PC-3 (cell line): ENCODE measurements at regions not wholly inside any gene's neighbourhood (a gene's known extent, or its start where the extent isn't known, plus 50 kb on each side); places are given as distances from the start of the nearest gene placed in this dataset.

Experiments
- ATAC-seq: fragments of 200-7000 bp; cut with Tn5 transposase; 2 replicates; pipeline ENCODE4 v1.9.1; 2020; ENCODE audit warnings: mild to moderate bottlenecking, moderate library complexity
- BruUV-seq: library from RNA; stranded (reverse); fragments of 400-500 nt; replicated peaks from 2 replicates; lab custom pipeline; 2021; lab: Mats Ljungman, UMichigan
- CTCF ChIA-PET: fragments of 300-600 bp; sonication (Branson Sonifier 250); formaldehyde crosslinking; loops from one replicate; lab custom pipeline; 2022; ENCODE audit warnings: antibody characterized with exemption; lab: Charles Lee
- POLR2A ChIA-PET: fragments of 300-600 bp; sonication (Branson Sonifier 250); formaldehyde crosslinking; loops from one replicate; lab custom pipeline; 2022; ENCODE audit warnings: antibody characterized with exemption; ENCODE audit not compliant: unreplicated experiment; lab: Charles Lee
- DNase-seq: peaks from one replicate; pipeline ENCODE4 v3.0.0-alpha.2; 2015
- H2AFZ ChIP-seq: fragments of 300-600 bp; sonication (generic); 2 replicates; pipeline ENCODE4 v1.6.0; 2016; ENCODE audit warnings: antibody characterized with exemption, low read length
- H3F3A ChIP-seq: fragments of 300-600 bp; sonication (generic); one replicate; pipeline ENCODE4 v1.6.0; 2017; ENCODE audit warnings: antibody characterized with exemption, low read length, control low read depth, mild to moderate bottlenecking; ENCODE audit not compliant: unreplicated experiment
- H3K27ac ChIP-seq: fragments of 300-600 bp; sonication (generic); 2 replicates; pipeline ENCODE4 v1.5.1; 2016; ENCODE audit warnings: mild to moderate bottlenecking, low read length
- H3K27me3 ChIP-seq: fragments of 300-600 bp; sonication (generic); 2 replicates; pipeline ENCODE4 v1.6.1; 2016; ENCODE audit warnings: low read length, mixed read lengths
- H3K36me3 ChIP-seq: fragments of 300-600 bp; sonication (generic); 2 replicates; pipeline ENCODE4 v1.6.1; 2016; ENCODE audit warnings: low read depth, mixed run types, low read length, mixed read lengths
- H3K4me1 ChIP-seq: fragments of 300-600 bp; sonication (generic); 2 replicates; pipeline ENCODE4 v1.5.1; 2016; ENCODE audit warnings: low read length; ENCODE audit not compliant: insufficient read depth
- H3K4me2 ChIP-seq: fragments of 300-600 bp; sonication (generic); 2 replicates; pipeline ENCODE4 v1.6.0; 2016; ENCODE audit warnings: low read length
- H3K4me3 ChIP-seq: fragments of 300-600 bp; sonication (generic); 2 replicates; pipeline ENCODE4 v1.5.1; 2016; ENCODE audit warnings: mild to moderate bottlenecking, low read length, mixed read lengths
- H3K79me2 ChIP-seq: fragments of 300-600 bp; sonication (generic); 2 replicates; pipeline ENCODE4 v1.6.1; 2017; ENCODE audit warnings: low read length, mixed read lengths
- H3K9ac ChIP-seq: fragments of 300-600 bp; sonication (generic); 2 replicates; pipeline ENCODE4 v1.6.0; 2016; ENCODE audit warnings: mild to moderate bottlenecking, low read length
- H3K9me2 ChIP-seq: fragments of 300-600 bp; sonication (generic); replicated peaks from 2 replicates; pipeline ENCODE4 v1.6.1; 2016; ENCODE audit warnings: mixed run types, low read length, mixed read lengths
- H3K9me3 ChIP-seq: fragments of 300-600 bp; sonication (generic); 2 replicates; pipeline ENCODE4 v1.6.1; 2016; ENCODE audit warnings: low read length, mixed read lengths
- H4K20me1 ChIP-seq: fragments of 300-600 bp; sonication (generic); 2 replicates; pipeline ENCODE4 v1.6.1; 2016; ENCODE audit warnings: low read length, mixed read lengths
- EZH2 ChIP-seq: fragments of 300-600 bp; sonication (generic); IDR thresholded peaks from one replicate; pipeline ENCODE4 v1.6.1; 2017; ENCODE audit warnings: antibody characterized with exemption, mild to moderate bottlenecking, low read length; ENCODE audit not compliant: unreplicated experiment
- EZH2phosphoT487 ChIP-seq: fragments of 300-600 bp; sonication (generic); IDR thresholded peaks from 2 replicates; pipeline ENCODE4 v1.6.1; 2018; ENCODE audit warnings: mild to moderate bottlenecking, antibody characterized with exemption, low read length, borderline replicate concordance
- intact Hi-C: fragments of 100-400 bp; cut with micrococcal nuclease; formaldehyde crosslinking; loops from 2 replicates; pipeline ENCODE4 v1.9.0; 2023
- TF ChIP-seq, protein P1 (sequence below): fragments of 300-600 bp; sonication (generic); conservative IDR thresholded peaks from 2 replicates; pipeline ENCODE4 v1.5.1; 2017; ENCODE audit warnings: antibody characterized with exemption, low read depth, mild to moderate bottlenecking, low read length

DNA sequence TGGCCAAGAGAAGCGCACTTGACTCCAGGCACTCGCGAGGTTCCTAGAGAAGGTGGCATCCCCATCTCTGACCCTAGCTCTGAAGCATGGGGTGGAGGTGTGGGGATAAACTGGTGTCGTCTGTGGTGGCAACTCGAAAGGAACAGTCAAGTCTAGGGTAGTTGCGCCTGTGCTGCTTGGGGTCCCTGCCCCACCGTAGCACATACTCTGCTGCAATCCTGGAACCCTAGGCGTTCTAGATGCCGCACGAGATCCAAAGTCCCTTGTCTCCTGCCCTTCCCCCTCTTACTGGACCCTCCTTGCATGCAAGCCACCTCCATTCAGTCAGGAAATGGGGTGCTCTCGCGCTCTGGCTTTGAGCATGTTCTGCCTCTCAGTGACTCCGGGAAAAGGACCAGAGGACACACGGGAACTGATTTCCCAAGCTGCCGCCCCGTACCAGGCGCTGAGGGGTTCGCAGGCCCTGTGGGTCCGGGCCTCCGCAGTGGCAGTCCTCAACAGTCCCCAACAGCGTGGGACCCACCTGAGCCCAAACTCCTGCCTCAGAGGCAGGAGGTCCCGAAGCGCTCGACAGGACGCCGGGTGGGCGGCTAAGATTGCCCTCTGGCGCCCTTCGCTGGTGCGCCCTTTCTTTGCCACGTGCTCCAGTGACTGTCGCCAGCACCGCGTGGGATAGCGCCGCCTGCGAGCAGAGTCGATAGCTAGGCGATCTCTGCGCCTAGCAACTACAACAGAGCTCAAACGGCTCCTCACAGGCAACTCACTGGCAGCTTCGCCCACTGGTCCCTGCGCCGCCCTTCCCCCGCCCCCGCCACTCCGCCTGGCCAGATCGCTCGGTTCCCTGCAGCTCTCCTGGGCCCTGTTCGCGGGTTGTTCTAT is 452.0 kb downstream of the REEP3 start:
- Histone ChIP-seq H3K27me3 (no peaks in the 10 kb centered on the region), H3K79me2 (no peaks in the 10 kb centered on the region), H4K20me1 (no peaks in the 10 kb centered on the region), H3F3A (no peaks in the 10 kb centered on the region), H3K4me2 (no peak overlapping the region), H3K36me3 (no peaks in the 10 kb centered on the region), H3K9me2 (no peaks in the 10 kb centered on the region), H3K4me1 (no peaks in the 10 kb centered on the region), H2AFZ (no peak overlapping the region), H3K9ac (no peak overlapping the region), H3K9me3 (no peaks in the 10 kb centered on the region), H3K4me3 (no peak overlapping the region), H3K27ac (no peak overlapping the region)
- BruUV-seq: no TSS peak
- ATAC-seq: no peak
- ChIA-PET POLR2A (no interaction called here), CTCF (no interaction called here)
- DNase-seq: no peak
- intact Hi-C loops: no loop called here
- TF ChIP-seq EZH2phosphoT487 (no peak), EZH2 (no peak)
- TF ChIP-seq, protein P1, sequence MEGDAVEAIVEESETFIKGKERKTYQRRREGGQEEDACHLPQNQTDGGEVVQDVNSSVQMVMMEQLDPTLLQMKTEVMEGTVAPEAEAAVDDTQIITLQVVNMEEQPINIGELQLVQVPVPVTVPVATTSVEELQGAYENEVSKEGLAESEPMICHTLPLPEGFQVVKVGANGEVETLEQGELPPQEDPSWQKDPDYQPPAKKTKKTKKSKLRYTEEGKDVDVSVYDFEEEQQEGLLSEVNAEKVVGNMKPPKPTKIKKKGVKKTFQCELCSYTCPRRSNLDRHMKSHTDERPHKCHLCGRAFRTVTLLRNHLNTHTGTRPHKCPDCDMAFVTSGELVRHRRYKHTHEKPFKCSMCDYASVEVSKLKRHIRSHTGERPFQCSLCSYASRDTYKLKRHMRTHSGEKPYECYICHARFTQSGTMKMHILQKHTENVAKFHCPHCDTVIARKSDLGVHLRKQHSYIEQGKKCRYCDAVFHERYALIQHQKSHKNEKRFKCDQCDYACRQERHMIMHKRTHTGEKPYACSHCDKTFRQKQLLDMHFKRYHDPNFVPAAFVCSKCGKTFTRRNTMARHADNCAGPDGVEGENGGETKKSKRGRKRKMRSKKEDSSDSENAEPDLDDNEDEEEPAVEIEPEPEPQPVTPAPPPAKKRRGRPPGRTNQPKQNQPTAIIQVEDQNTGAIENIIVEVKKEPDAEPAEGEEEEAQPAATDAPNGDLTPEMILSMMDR: no peak

DNA sequence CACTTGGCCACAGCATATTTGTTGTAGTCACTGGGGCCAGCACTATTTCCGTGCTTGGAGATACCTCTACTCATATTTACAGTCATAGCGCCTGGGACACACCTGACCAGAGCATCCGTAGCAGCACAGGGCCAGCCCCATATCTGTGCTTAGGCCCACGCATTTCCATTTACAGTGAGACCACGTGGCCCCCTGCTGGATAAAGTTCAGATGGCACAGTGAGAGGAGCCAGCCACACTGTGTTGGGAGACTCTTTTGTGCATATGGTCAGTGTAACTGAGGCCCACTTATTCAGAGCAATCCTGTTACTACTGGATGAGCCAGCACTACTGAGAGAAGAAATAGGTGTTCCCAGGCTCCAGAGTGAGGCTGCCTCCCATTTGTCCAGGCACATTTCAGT is 455.3 kb downstream of the REEP3 start:
- no TSS peak for BruUV-seq
- no peaks in the 10 kb centered on the region for H3K4me1 ChIP-seq
- H3K9me2 ChIP-seq: no peaks in the 10 kb centered on the region
- no peak overlapping the region for H3K4me3 ChIP-seq
- no peaks in the 10 kb centered on the region for H3K36me3 ChIP-seq
- no peak overlapping the region for H3K4me2 ChIP-seq
- H2AFZ ChIP-seq: no peak overlapping the region
- H3K79me2 ChIP-seq: no peaks in the 10 kb centered on the region
- CTCF ChIA-PET: interaction anchor here (0.5 to 2.1 kb wide), 3 partner anchors 33 to 110 kb away, joined by 4 to 36 read pairs (median 9); no protein-coding TSS in a partner anchor
- no peaks in the 10 kb centered on the region for H3K9me3 ChIP-seq
- no peaks in the 10 kb centered on the region for H3F3A ChIP-seq
- TF ChIP-seq, protein P1: peak; percentile 91
- TF ChIP-seq EZH2phosphoT487: no peak
- H3K27me3 ChIP-seq: no peaks in the 10 kb centered on the region
- H3K27ac ChIP-seq: no peak overlapping the region
- ATAC-seq: peak; percentile 97
- H4K20me1 ChIP-seq: no peaks in the 10 kb centered on the region
- peak; percentile 74 for DNase-seq
- intact Hi-C loops: loop anchor here (1.0 to 2.0 kb wide), 3 partner anchors 42 to 104 kb away; no protein-coding TSS in a partner anchor
- POLR2A ChIA-PET: no interaction called here
- H3K9ac ChIP-seq: no peak overlapping the region
